AG09319 (cell line): ENCODE measurements at regions not wholly inside any gene's neighbourhood (a gene's known extent, or its start where the extent isn't known, plus 50 kb on each side); places are given as distances from the start of the nearest gene placed in this dataset.

Source experiments
- DNase-seq: peaks from one replicate; pipeline ENCODE4 v3.0.0-alpha.2; 2010; ENCODE audit warnings: low read depth; ENCODE audit errors: extremely low read depth
- CTCF ChIP-seq: IDR thresholded peaks from 2 replicates; pipeline ENCODE4 v1.5.1; 2011; ENCODE audit warnings: low read depth, mild to moderate bottlenecking, inconsistent platforms, low read length, moderate library complexity

DNA sequence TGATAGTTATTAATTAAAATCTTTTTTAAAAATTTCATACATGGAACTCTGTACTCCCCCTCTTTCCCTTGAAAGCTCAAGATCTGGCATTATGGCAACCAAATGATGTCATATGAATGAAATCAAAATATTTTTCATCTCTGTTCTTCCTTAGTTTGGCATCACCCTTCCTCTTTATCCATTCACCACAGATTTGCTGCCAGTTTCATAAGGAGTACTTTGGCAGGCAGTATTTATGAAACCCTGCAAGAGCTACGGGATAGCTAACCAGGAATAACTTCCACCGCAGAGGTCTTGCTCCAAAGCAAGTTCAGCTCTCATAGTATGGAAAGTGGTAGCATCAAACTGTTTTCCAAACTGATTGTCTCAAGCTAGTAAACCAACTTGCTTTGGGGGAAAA is 113.9 kb upstream of the DOK5 start:
- DNase-seq = no peak
- no peak for TF ChIP-seq CTCF

- TF ChIP-seq CTCF = no peak
- DNase-seq = no peak
Observed at GRCh38 chr20:54362283-54362682, 113.1 kb upstream of the DOK5 start.

- TF ChIP-seq CTCF = no peak
Observed at GRCh38 chr20:54364365-54364764, 111.0 kb upstream of the DOK5 start.

GRCh38 chr20:54364919-54365318 is 110.5 kb upstream of the DOK5 start:
- DNase-seq = no peak
- TF ChIP-seq CTCF = no peak

More at GRCh38 chr20:54364365-54364764, 111.0 kb upstream of the DOK5 start:
- DNase-seq = no peak

- TF ChIP-seq CTCF = no peak
- no peak for DNase-seq
Observed at GRCh38 chr20:54366669-54367344, 108.6 kb upstream of the DOK5 start.

GRCh38 chr20:54368570-54368969 is 106.8 kb upstream of the DOK5 start:
- DNase-seq = no peak
- TF ChIP-seq CTCF = no peak

DNA sequence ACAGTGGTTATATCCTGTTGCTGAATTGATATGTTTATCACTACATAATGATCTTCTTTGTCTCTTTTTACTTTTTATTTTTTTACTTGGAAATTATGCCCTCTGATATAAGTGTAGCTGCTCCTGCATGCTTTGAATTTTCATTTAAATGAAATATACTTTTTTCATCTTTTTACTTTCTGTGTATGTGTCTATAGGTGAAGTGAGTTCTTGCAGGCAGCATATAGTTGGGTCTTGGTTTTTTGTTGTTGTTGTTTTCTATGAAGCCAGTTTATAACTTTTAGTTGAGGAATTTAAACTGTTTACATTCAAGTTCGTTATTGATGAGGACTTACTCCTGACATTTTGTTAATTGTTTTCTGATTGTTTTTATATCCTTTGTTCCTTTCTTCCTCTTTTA is 103.1 kb upstream of the DOK5 start:
- DNase-seq = no peak
- no peak for TF ChIP-seq CTCF
